HG02970 (cell line): ENCODE measurements at regions not wholly inside any gene's neighbourhood (a gene's known extent, or its start where the extent isn't known, plus 50 kb on each side); places are given as distances from the start of the nearest gene placed in this dataset.

Source experiments
- ATAC-seq: cut with Tn5 transposase; IDR thresholded peaks from one replicate; pipeline ENCODE4 v1.9.1; 2021; ENCODE audit warnings: mild to moderate bottlenecking, moderate library complexity, moderate number of reproducible peaks; ENCODE audit not compliant: unreplicated experiment, low FRiP score

GRCh38 chr12:25853316-25854095 is 105.0 kb upstream of the RASSF8 start:
- no peak for ATAC-seq

- ATAC-seq: no peak
Observed at GRCh38 chr12:25854991-25855390, 103.5 kb upstream of the RASSF8 start.

GRCh38 chr12:25855716-25856115 is 102.8 kb upstream of the RASSF8 start:
- no peak for ATAC-seq

GRCh38 chr12:25859976-25860375 is 98.5 kb upstream of the RASSF8 start:
- ATAC-seq: no peak

- ATAC-seq: no peak
Observed at GRCh38 chr12:25861226-25861625, 97.3 kb upstream of the RASSF8 start.

GRCh38 chr12:25864306-25865276 is 93.9 kb upstream of the RASSF8 start:
- ATAC-seq: no peak

- ATAC-seq: no peak
Observed at GRCh38 chr12:25866586-25867378, 91.7 kb upstream of the RASSF8 start.

GRCh38 chr12:25868193-25868592 is 90.3 kb upstream of the RASSF8 start:
- ATAC-seq: no peak

- no peak for ATAC-seq
Observed at GRCh38 chr12:25872137-25872536, 86.3 kb upstream of the RASSF8 start.

- no peak for ATAC-seq
Observed at GRCh38 chr12:25875661-25876060, 82.8 kb upstream of the RASSF8 start.

GRCh38 chr12:25876383-25877045 is 82.0 kb upstream of the RASSF8 start:
- ATAC-seq: no peak

- ATAC-seq: no peak
Observed at GRCh38 chr12:25877446-25877845, 81.0 kb upstream of the RASSF8 start.

GRCh38 chr12:25882266-25882665 is 76.2 kb upstream of the RASSF8 start:
- ATAC-seq: no peak

GRCh38 chr12:25883026-25883916 is 75.2 kb upstream of the RASSF8 start:
- ATAC-seq: no peak

GRCh38 chr12:25884024-25884919 is 74.2 kb upstream of the RASSF8 start:
- ATAC-seq: no peak

- no peak for ATAC-seq
Observed at GRCh38 chr12:25884920-25885234, 73.6 kb upstream of the RASSF8 start.

GRCh38 chr12:25886396-25886795 is 72.1 kb upstream of the RASSF8 start:
- ATAC-seq: no peak

- ATAC-seq: no peak
Observed at GRCh38 chr12:25887367-25887766, 71.1 kb upstream of the RASSF8 start.
